Stimulated activated CD8-positive, alpha-beta memory T cell treated with anti-CD3 and anti-CD28 coated beads, Interleukin-4, amount 100 ng/mL, for 24 hours (primary cell): ENCODE measurements at regions not wholly inside any gene's neighbourhood (a gene's known extent, or its start where the extent isn't known, plus 50 kb on each side); places are given as distances from the start of the nearest gene placed in this dataset.
"Not testable (repeated sequence)": the region's sequence is repeated elsewhere in the genome, so short reads cannot be mapped to it uniquely, and the experiment has no call there.

ENCODE experiments used
- DNase-seq: peaks from one replicate; pipeline ENCODE4 v3.0.0-alpha.2; 2020; ENCODE audit warnings: low read depth

DNA sequence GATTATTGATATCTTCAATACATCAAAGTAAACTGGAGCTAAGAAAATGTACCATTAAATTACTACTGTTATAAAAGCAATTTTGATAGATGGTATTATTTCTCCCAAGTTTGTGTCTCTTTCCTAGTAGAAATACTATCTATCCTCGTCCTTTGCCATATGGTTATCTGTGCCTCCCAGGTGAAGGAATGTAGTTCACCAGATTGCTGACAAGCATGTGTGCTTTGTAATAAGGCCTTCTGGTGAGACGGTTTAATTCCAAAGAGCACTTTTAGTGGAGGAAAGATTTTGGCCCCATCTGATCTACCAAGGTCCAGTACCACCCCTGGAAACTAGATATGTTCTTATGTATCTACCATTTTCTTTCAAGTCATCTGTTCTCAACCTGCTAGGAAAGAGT lies 243.6 kb downstream of the DLEU7 start:
- no peak for DNase-seq

- no peak for DNase-seq
Measured at GRCh38 chr13:50608370-50608769, 235.1 kb downstream of the DLEU7 start.

DNA sequence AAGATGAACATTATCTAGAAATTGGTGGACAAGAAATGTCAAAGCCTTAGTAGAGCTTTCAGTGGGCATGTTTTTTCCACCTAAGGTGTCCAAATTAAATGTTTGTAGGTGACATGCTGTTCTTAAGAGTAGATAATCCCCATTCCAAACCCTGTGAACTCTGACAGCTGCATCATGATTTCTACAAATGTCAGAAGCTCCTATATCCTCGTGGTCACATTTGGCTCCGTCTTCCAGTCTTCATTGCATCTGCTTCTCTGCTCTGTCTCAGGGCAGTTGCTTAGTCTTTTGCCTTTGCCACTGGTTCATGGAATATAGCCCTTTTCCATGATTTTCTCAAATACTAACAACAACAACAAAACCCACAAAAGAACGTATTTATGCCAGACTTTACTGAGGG lies 234.5 kb downstream of the DLEU7 start:
- no peak for DNase-seq

GRCh38 chr13:50610238-50610637 lies 233.3 kb downstream of the DLEU7 start:
- no peak for DNase-seq

DNA sequence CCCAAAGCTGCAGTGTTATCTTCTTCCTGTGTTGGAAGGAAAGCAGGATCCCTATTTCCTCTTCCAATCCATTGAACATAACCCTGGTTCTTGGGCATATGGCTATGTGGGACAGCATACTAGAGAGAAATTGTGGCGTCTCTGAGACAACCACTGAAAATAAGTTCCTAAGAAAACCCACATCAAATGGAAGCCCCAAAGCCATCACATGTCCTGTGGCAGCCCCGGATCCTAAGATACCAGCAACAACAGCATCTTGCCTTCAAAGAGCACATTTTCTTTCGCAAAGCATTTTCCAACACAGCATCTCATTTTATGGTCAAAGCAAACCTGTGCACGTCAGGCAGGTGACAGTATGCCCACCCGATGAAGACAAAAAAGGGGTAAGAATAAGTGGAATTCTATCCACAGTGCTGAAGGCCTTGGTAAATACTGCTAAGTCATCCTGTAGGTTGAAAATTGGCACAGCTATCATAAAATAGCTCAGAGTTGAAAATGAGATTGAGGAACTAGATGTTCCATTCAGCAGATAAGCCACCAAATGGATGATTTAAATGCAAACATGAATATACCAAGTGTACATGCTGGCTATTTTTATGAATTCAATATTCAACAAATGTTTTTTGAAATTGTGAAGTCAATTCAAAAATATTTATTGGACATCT lies 232.2 kb downstream of the DLEU7 start:
- no peak for DNase-seq

DNA sequence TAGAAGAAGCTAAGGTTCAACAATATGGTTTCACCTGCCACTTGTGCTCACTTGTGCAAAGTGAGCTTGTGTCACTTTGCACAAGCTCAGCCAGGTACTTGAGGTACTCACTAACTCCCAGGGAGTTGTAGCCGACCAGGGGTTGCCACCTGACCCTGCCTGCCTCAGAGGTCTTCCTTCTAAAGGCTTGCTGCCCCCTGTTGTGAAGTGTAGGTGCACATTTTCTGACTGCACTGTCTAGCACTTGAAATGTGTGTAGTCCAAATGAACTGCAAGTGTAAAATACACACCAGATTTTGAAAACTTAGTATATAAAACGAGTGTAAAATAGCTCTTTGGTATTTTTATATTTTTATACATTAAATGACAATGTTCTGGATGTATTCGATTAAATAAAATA lies 230.8 kb downstream of the DLEU7 start:
- DNase-seq = no peak

DNA sequence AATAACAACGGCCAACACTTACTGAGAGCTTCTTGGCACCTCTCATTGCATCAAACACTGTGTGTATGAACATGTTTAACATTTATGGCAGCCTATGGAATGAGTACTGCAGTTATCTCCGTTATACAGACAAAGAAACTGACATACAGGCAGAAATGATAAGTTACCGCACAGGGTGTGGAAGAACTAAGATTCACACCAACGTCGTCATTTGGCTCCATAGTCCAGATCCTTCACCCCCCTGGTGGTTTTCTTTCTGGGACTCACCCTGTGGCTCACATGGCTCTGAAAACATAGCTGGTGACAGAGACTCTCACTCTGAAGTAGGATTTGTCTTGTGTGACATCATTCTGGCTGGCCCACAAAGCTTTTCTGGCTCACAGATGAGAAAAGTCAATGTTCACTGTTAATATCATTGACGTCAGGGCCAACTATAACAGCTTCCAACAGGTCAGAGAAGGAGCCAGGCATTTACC lies 230.1 kb downstream of the DLEU7 start:
- no peak for DNase-seq

DNA sequence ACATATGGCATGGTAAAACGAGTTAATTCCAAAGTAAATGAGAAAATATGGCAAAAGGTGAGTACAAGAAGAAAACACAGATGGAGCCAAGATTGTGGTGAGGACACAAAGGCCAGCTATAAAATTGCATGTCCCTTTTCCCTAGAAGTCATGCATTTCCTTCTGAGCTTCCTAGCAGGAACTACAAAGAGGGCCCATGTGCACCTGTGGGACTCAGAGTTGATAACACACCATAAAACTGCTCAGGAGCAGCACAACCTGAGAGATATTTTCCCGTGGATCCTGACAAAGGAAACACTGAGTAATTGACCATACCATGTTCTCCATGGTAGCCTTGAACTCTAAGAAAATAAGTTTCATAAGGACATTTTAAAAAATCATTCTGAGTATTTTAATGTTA lies 228.3 kb downstream of the DLEU7 start:
- no peak for DNase-seq

DNA sequence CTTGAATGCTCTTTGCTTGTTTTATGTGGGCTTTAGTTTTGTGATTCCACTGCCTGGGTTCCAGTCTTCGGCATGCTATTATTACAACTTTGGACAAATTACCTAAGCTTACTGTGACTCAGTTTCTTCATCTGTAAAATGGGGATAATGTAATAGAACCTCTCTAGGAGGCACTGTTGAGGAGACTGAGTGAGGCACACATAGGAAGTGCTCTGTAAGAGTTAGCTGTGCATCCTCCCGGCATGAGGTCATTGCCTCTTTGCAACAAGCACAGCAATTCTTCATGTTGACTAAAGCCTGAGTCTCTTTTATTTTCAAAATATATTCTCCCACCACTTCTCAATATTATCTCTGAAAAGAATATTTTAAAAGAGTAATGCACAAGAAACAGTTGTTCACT lies 227.4 kb downstream of the DLEU7 start:
- no peak for DNase-seq

DNA sequence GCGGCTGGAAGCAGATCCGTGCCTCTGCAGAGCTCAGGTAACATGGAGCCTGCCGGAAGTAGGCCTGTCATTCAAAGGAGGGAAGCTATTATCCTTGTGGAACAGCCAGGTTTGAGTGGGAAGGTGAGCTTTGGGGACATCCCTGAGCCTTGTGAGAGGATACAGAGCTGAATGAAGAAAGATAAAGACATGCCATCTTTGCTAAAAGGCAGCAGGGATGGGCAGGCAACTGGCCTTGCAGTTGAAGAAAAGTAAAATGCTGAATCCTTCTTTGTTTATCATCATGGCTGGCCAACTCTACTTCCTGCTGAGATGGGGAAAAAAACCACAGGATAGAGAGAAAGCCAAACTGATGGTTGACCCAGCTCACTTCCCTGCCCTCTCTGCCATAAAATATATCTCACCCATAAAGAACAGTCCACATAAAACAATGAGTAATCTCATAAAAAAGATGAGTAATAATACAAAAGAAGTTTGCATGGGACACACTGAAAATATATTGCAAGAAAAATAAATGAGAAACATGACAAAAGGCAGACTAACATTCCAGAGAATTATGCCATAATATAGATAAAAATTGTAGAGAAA lies 226.3 kb downstream of the DLEU7 start:
- no peak for DNase-seq

DNA sequence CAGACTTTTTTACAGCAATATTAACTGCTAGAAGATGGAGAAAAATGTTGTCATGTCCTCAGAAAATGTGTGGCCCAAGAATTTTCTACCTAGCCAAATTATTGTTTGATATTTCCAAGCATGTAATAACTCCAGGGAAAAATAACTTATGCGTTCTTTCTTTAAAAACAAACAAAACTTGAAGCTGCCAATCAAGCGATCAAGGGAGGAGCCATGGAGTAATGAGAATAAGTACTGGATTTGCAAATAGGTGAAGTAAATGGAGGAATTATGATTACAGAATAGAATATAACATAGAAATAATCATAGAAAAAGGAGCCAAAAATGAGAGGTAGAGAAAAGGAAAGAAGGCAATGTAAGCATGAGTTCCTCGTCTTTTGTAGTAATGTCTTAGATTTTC lies 225.3 kb downstream of the DLEU7 start:
- no peak for DNase-seq

- DNase-seq = no peak
Measured at GRCh38 chr13:50626101-50626547, 217.4 kb downstream of the DLEU7 start.

DNA sequence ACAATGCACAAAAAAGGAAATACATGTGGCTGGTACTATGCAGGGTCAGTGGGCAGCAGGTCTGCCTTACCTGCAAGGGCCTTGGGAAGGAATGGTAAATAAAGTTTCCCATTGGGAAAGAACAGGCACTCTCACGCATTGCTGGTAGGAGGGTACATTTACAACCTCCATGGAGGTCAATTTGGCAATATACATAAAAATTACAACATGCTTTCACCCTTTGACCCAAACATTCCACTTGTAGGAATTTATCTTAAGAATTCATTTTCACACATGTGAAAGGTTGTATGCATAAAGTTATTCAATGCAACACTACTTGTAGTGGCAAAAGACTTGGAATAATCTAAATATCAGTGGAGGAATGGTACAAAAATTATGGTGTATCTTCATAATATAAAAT lies 216.4 kb downstream of the DLEU7 start:
- no peak for DNase-seq

GRCh38 chr13:50628512-50628911 lies 215.0 kb downstream of the DLEU7 start:
- DNase-seq = not testable (repeated sequence)

DNA sequence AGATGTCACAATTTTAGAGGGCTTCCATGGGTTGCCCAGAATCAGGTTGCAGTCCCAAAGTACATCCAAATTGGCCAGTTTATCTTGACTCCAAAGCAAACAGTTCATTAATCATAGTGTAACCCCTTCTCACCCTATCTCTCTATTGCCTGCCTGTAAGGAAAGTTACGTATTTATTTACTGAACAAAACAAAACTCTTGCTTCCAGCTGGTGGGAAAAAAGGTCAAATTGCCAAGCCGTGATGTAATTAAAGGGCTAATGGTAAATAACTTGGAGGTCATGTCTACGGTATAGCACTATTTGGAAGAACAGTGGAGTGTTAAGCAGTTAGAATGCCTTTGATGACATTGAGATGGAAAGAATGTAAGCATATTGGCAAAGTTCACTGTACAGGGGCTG lies 214.0 kb downstream of the DLEU7 start:
- no peak for DNase-seq

- DNase-seq = no peak
Measured at GRCh38 chr13:50629966-50630365, 213.5 kb downstream of the DLEU7 start.

DNA sequence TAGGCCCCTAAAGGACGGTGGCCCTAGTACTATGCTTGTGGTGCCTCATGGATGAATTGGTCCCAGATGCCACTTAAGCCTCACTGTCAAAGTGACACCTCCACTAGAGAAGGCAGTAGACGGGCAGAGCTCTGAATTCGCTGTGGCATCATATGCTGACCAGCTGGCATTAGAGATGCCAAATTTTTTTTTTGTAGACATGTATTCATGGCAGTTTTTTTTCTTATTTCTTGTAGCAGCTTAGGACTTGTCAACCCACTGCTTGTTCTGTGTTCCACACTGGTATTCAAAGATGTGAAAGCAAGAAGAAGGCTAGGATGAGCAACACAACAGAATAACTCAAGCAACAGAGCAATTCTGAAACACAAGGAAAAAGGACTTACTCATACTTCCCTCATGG lies 212.5 kb downstream of the DLEU7 start:
- DNase-seq = no peak

DNA sequence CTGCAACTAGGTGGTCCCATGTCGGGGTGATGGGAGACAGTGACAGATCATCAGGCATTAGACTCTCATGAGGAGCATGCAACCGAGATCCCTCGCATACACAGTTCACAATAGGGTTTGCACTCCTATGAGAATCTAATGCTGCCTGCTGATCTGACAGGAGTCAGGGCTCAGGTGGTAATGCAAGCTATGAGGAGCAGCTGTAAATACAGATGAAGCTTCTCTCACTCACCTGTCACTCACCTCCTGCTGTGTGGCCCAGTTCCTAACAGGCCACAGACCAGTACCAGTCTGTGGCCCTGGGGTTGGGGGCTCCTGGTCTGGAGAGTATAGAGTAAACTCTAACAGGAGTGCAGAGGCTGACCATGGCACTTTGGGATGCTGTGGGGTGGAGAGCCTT lies 209.2 kb downstream of the DLEU7 start:
- DNase-seq = no peak

DNA sequence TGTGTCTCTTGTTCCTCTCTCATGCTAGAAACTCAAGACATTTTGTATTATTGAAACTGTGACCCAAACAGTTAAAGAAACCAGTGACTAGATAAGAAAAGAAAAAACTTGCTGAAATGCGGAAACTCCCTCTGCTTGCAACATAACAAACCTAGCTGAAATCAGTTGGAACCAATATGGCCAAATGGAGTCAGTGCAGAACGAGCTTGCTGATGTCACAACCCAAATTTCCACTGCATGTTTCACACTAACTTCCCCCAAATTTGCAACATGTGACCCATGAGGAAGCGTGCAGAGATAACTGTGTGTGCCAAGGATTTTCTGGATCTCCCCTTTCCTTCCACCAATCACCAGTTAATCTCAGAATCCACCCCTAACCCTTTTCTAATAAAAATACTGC lies 208.0 kb downstream of the DLEU7 start:
- DNase-seq = no peak

DNA sequence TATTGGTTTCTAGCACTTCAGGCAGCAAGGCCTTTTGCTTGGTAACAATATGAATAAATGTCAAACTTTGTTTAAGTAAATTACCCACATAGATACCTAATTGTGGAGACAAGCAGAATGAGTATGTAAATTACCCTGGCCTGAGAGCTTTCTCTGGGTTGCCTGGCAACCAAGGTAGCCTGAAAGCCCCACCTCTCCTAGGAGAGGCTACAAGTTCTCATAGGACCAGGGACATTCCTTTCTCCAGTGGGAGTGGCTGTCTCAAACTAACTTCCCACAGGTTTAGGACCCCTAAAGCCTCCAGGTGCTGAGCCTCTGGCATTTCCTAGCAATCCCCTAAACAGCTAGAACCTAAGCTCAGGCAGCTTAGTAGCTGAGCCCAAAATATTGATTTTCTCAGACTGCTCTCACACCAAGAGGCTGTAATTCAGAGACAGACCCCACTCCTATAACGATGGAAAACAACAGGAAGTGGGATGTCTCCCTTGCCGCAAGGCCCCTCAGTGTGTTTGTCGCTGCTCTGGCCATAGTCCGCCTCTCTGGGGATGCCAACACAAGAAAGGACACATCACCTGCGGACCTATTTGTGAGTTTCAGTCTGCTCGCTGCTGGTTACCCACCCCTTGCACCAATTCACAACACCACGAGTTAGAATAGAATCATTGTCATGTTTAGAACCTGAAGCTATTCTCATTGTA lies 207.3 kb downstream of the DLEU7 start:
- no peak for DNase-seq

DNA sequence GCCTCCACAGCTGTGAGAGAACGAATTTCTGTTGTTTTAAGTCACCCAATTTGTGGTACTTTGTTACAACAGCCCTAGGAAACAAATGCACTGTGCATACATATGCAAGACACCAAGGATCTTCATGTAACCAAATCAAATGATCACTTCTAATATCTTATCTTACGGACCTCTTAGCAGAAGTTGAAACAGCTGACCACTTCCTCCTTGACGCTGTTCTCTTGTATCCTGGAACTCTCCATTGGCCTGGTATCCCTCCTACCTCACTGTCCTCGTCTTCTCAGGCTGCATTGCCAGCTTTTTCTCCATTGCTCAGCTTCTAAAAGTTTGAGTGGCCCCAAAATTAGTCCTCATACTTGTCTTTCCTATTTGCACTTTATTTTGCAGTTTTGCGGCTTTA lies 200.4 kb downstream of the DLEU7 start:
- no peak for DNase-seq

- DNase-seq = no peak
Measured at GRCh38 chr13:50644081-50644871, 199.2 kb downstream of the DLEU7 start.

- no peak for DNase-seq
Measured at GRCh38 chr13:50645092-50645491, 198.4 kb downstream of the DLEU7 start.
